GM12891 (cell line): ENCODE measurements at regions not wholly inside any gene's neighbourhood (a gene's known extent, or its start where the extent isn't known, plus 50 kb on each side); places are given as distances from the start of the nearest gene placed in this dataset.

Source experiments
- DNase-seq: peaks from one replicate; pipeline ENCODE4 v3.0.0; 2011; ENCODE audit warnings: low spot score; ENCODE audit not compliant: insufficient read length
- FAIRE-seq: peaks from 2 replicates; lab custom pipeline; 2011; peaks lifted over from hg19 to GRCh38; lab: Jason Lieb, UNC
- PAX5 ChIP-seq: IDR thresholded peaks from 2 replicates; pipeline ENCODE4 v1.6.1; 2011; ENCODE audit warnings: low read length, moderate library complexity, mild to moderate bottlenecking; ENCODE audit not compliant: insufficient read depth, severe bottlenecking
- POLR2A ChIP-seq: IDR thresholded peaks from 2 replicates; pipeline ENCODE4 v1.6.1; 2011; ENCODE audit warnings: low read depth, low read length, control low read depth
- POLR2AphosphoS5 ChIP-seq: IDR thresholded peaks from 2 replicates; pipeline ENCODE4 v1.6.1; 2011; ENCODE audit warnings: low read depth, low read length, control low read depth
- POU2F2 ChIP-seq: IDR thresholded peaks from 2 replicates; pipeline ENCODE4 v1.6.1; 2011; ENCODE audit warnings: low read depth, mild to moderate bottlenecking, control low read depth, low read length, moderate library complexity
- SPI1 ChIP-seq: IDR thresholded peaks from 2 replicates; pipeline ENCODE4 v1.6.1; 2011; ENCODE audit warnings: low read depth, low read length, control low read depth
- TAF1 ChIP-seq: IDR thresholded peaks from 2 replicates; pipeline ENCODE4 v1.6.1; 2011; ENCODE audit warnings: low read depth, low read length, control low read depth

DNA sequence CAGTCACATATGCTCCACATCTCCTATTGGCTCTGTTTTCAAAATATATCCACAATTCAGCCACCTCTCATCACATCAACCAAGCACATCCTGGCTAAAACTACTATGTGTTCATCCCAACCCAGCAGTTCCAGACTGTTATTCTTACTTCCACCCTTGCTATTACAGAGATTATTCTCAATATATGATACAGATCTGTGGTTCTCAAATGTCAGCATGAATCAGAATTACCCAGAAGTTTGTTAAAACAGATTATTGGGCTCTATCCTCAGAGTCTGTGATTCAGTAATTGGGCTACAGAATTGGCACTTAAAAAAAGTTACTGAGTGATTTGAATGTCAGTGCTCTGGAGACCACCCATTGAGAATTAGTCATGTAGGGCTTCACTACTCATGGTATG lies 78.8 kb upstream of the IZUMO3 start:
- DNase-seq (no peak), FAIRE-seq (no peak)
- TF ChIP-seq POLR2AphosphoS5 (no peak), TAF1 (no peak), POU2F2 (no peak), PAX5 (no peak), POLR2A (no peak), SPI1 (no peak)

DNA sequence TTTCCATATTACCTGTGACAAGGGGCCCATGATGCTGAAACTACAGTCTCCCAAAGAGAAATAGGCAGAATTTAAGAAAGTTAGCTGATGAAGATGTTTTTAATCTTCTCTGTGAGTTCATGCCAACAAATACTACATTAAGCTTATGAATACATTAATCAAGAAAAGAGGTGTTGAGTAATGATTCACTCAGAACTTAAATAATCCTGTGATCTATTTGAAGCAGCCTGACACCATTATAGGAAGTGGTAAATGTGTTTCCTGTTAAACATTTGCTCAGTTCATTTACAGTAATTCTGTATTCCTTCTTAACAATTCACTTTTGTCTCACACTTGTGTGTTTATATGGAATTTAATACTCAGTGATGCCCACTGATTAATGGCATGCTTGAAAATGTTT lies 75.0 kb upstream of the IZUMO3 start:
- TF ChIP-seq POLR2AphosphoS5: no peak
- no peak for TF ChIP-seq SPI1
- no peak for TF ChIP-seq PAX5
- no peak for TF ChIP-seq POU2F2
- no peak for TF ChIP-seq POLR2A
- no peak for TF ChIP-seq TAF1
- no peak for DNase-seq
- FAIRE-seq: no peak

DNA sequence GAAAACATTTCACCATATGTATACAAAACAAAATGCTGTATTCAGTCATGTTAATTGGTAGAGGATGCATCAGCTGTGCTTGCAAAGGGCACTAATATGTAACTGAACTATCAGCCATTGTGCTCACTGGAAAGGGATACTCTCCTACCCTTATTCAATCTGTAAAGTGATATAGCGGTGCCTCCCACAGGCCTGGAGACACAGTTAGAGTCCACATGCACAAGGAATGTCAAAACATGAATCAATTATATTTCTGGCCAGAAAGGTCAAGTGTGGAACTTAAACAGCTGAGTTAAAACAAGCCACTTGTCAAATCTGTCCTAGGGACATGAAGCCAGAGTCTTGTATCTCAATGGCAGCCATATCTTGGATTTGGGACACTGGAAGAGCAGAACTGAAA lies 71.2 kb upstream of the IZUMO3 start:
- no peak for DNase-seq
- TF ChIP-seq PAX5 (no peak), POLR2A (no peak), POU2F2 (no peak), SPI1 (no peak), POLR2AphosphoS5 (no peak)
- no peak for FAIRE-seq

DNA sequence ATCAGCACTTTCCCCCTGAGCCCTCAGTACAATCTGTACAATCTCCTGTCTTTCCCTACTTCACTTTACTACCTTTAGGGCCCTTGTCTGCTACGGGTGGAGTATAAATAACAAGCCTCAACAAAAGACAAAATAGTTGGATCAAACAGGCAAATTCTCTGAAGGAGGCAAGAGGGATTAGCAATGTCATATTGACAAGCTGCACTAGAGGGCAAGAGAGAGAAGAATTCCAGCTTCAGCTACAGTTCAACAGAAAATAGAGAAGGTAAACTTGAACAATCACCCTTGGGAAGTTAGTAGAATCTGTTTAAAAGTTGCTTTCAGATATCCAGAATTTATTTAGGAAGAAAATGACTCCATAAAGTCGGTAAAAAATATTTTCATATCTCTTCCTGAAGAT lies 68.4 kb upstream of the IZUMO3 start:
- FAIRE-seq: no peak
- DNase-seq: no peak
- TF ChIP-seq POLR2AphosphoS5 (no peak), POLR2A (no peak), PAX5 (no peak), TAF1 (no peak), SPI1 (no peak), POU2F2 (no peak)

DNA sequence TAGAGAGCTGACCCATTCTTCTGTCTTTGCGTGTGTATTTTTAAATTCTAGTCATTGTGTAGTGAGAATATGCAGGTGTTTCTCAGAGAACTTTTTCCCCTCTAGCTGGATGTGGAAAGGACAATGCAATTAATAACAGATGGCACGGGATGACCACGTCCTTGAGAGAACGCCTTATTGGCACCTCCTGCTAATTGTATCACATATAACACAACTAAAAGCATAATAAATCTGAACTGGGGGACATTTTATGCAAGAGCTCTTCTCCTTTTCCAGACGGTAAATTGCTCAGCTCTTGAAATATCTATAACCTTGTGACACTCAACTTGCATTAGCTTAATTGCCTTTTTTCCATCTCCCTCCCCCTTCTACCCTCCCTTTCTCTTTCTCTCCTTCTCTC lies 62.9 kb upstream of the IZUMO3 start:
- DNase-seq (no peak), FAIRE-seq (no peak)
- no peak for TF ChIP-seq PAX5
- TF ChIP-seq TAF1: no peak
- no peak for TF ChIP-seq POLR2AphosphoS5
- no peak for TF ChIP-seq SPI1
- no peak for TF ChIP-seq POU2F2
- TF ChIP-seq POLR2A: no peak

DNA sequence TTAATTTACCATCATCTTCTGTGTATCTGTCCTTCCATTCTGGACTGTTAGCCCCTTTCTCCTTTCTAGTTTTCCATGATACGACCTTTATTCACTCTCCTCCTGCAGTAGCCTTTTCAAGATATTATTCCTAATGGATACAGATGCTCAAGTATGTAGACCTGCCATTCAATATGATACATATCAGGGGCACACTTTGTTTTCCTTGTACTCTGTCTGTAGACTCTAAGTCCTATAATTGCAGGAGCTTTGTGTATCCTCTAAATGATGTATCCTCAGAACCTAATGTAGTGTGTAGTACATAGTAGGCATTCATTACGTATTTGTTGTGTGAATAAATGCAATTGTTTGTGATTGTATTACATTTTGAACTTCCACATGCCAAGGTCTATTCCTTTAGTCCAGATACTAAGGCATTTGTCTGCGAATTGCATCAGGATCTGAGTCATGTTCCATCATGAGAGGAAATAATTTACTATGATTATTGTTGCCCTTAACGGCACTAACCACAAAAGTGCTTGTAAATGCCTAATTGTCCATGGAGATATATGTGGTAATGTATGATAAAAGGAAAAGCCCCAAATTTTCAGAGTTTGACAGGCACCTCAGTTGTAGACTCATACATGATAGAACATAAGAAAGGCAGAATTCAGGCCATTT lies 57.1 kb upstream of the IZUMO3 start:
- FAIRE-seq (no peak), DNase-seq (no peak)
- TF ChIP-seq SPI1 (no peak), TAF1 (no peak), POLR2AphosphoS5 (no peak), POU2F2 (no peak), PAX5 (no peak), POLR2A (no peak)
